ENCODE measurements at regions not wholly inside any gene's neighbourhood (a gene's known extent, or its start where the extent isn't known, plus 50 kb on each side); places are given as distances from the start of the nearest gene placed in this dataset.

- TF ChIP-seq, protein P1, sequence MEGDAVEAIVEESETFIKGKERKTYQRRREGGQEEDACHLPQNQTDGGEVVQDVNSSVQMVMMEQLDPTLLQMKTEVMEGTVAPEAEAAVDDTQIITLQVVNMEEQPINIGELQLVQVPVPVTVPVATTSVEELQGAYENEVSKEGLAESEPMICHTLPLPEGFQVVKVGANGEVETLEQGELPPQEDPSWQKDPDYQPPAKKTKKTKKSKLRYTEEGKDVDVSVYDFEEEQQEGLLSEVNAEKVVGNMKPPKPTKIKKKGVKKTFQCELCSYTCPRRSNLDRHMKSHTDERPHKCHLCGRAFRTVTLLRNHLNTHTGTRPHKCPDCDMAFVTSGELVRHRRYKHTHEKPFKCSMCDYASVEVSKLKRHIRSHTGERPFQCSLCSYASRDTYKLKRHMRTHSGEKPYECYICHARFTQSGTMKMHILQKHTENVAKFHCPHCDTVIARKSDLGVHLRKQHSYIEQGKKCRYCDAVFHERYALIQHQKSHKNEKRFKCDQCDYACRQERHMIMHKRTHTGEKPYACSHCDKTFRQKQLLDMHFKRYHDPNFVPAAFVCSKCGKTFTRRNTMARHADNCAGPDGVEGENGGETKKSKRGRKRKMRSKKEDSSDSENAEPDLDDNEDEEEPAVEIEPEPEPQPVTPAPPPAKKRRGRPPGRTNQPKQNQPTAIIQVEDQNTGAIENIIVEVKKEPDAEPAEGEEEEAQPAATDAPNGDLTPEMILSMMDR (IDR thresholded peaks at IDR 0.05), result no peak
- TF ChIP-seq POLR2A (IDR thresholded peaks at IDR 0.05) (no peak), EP300 (IDR thresholded peaks at IDR 0.05) (no peak)
Observed at GRCh38 chr20:62573817-62574216, 68.5 kb upstream of the SLCO4A1 start.
